NCI-H2227 (cell line): ENCODE measurements at regions not wholly inside any gene's neighbourhood (a gene's known extent, or its start where the extent isn't known, plus 50 kb on each side); places are given as distances from the start of the nearest gene placed in this dataset.
A peak's percentile ranks its signal among the peaks of the same experiment; 100 is the strongest.

Experiments
- DNase-seq: peaks from one replicate; lab custom pipeline; 2025; ENCODE audit not compliant: unreplicated experiment; lab: John Stamatoyannopoulos, UW

GRCh38 chr2:2836343-2837070 lies 505.4 kb upstream of the MYT1L start:
- DNase-seq, result no peak

- no peak for DNase-seq
Measured at GRCh38 chr2:2834516-2835254, 503.6 kb upstream of the MYT1L start.

DNA sequence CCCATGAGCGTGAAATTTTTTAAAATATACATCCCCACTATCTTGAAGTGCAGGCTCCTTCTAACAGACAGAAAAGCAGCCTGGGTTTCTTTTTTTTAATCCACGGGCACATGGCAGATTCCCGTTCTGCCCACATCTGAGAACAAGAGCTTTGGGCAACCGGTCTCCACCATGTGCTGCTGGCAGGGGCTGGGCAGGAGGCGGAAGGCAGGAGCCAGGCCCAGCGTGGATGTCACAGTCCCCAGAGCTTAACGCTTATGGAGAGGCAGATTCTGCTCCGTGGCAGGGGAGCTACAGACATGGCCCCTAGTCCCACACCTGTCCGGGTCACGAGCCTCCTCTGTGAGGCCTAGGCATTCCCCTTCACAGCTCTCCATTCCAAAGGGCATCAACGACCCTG lies 503.0 kb upstream of the MYT1L start:
- DNase-seq, result no peak

- no peak for DNase-seq
Measured at GRCh38 chr2:2832657-2833056, 501.6 kb upstream of the MYT1L start.

DNA sequence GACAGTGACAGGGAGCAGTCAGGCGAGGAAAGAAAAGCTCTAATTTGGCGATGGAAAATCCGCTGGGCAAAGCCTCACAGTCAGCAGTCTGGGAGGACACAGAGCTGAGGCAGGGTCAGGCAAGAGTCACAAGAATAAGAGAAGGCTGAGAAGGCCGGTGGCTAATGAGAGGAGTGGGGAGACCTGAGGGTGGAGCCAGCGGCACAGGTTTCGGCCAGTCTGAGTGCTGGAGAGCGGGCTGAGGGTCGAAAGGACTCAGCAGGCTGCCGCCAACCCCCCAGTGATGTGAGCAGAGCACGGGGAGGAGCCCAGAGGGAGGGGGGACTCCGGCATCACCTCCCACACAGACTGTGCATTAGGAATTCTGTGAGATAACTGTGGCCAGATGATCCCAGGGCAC lies 500.6 kb upstream of the MYT1L start:
- DNase-seq, result peak; percentile 47

GRCh38 chr2:2830576-2830975 lies 499.5 kb upstream of the MYT1L start:
- no peak for DNase-seq

DNA sequence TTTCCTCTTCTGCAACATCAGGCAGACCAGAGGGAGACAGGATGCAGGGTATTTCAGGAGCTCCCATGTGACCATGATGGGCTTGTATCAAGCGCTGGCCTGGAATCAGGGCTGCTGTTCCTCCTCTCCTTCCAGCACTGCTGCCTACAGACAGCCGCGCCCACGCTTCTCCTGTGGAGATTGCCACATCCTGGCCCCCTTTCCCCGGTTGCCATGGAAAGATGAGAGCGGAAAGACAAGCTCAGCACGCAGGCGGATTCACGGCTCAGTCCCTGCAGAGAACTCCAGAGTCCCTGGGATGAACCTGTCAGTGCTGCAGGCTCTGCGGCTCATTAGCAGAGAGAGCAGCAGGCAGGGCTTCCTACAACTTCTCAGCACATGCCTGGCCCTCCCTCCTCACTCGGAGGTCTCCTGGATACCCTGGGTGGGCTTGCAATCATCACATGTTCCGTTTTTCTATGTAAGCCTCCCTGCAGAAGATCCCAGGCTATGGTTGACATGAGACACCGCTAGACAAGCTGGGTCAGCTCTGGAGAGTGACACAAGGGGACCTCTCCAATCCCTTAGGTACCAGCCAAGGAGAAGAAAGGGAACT lies 497.8 kb upstream of the MYT1L start:
- DNase-seq, result peak; percentile 39

DNA sequence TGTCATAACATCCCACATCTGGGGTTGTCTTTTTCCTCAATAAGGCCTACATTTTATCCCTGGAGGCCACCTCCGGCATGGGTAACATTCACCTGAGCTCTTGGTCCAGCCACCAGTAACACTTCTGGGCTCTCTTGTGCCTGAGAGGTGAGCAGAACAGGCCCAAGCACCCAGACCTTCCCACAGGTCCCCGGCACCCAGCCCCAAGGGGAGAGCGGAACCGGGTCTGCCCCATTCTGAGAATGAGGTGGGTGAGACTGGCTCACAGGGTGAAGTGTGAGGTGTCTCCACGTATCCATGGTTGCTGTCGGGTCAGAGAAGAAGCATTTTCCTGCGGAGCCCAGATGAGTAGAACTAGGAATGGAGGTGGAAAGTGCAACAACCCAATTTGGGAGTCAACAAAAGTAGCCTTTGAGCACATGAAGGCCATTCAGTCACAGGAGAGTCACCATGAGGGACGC lies 496.7 kb upstream of the MYT1L start:
- DNase-seq, result no peak

DNA sequence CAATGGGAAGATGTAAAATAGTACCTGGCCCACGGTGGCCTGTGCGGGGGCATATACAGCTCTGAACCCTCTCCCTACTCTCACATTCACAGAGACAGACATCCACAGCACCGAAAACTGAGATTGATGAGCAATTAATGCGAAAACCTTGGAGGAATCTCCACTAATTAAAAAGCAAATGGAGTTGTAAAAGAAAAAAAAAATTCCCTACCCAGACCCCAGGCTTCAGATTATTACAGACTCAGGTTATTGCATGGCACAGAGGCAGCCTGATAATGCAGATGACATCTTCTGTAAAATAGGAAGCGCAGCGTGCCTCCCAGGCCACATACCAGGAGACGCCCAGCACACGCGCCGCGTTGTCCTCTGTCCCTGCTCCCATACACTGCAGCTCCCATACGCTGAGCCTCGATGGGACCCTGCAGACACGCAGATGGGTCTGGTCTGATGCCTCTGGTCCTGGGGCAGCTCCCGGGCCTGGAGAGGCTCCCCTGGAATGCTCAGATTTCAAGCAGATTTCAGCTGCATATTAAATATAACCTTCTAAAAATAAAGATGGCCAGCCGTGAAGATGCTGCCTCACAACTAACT lies 496.1 kb upstream of the MYT1L start:
- DNase-seq, result no peak

GRCh38 chr2:2826621-2827020 lies 495.5 kb upstream of the MYT1L start:
- no peak for DNase-seq

- no peak for DNase-seq
Measured at GRCh38 chr2:2826209-2826551, 495.1 kb upstream of the MYT1L start.

GRCh38 chr2:2825516-2826208 lies 494.6 kb upstream of the MYT1L start:
- no peak for DNase-seq

DNA sequence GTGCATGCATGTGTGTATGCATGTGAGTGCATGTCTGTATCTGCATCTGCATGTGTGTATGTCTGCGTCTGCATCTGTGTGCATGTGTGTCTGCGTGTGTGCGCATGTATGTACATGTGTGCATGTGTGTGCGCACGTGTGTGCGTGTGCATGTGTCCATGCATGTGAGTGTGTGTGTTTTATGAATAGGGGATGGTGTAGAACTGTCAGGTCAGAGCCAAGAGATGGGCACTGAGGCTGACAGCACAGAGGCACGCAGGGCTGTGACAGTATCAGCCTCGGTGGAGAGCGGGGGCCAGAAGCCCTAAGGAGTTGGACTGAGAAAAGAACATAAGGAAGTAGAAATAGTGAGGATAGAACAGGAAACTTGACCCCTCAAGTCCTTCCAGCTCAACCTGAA lies 494.0 kb upstream of the MYT1L start:
- no peak for DNase-seq

GRCh38 chr2:2824588-2824987 lies 493.5 kb upstream of the MYT1L start:
- no peak for DNase-seq

- DNase-seq, result no peak
Measured at GRCh38 chr2:2823061-2823753, 492.1 kb upstream of the MYT1L start.

GRCh38 chr2:2822143-2822542 lies 491.1 kb upstream of the MYT1L start:
- no peak for DNase-seq

GRCh38 chr2:2812648-2813047 lies 481.6 kb upstream of the MYT1L start:
- no peak for DNase-seq

GRCh38 chr2:2812117-2812516 lies 481.0 kb upstream of the MYT1L start:
- no peak for DNase-seq

- DNase-seq, result no peak
Measured at GRCh38 chr2:2810504-2810903, 479.4 kb upstream of the MYT1L start.

- DNase-seq, result no peak
Measured at GRCh38 chr2:2809771-2810170, 478.7 kb upstream of the MYT1L start.

- no peak for DNase-seq
Measured at GRCh38 chr2:2808551-2809058, 477.5 kb upstream of the MYT1L start.
